Breast epithelium (tissue), 4 donors: ENCODE measurements at regions not wholly inside any gene's neighbourhood (a gene's known extent, or its start where the extent isn't known, plus 50 kb on each side); places are given as distances from the start of the nearest gene placed in this dataset.

Experiments used
- DNase-seq, 2 donors: peaks; one replicate each; pipeline ENCODE4 v3.0.0-alpha.2; 2019; ENCODE audit warnings: low spot score in 2 of 2
- H3K27ac ChIP-seq, 2 donors: fragments of 200-600 bp; sonication (generic) in 1 of 2; one replicate each; pipeline ENCODE4 v1.5.1; 2016 to 2019; ENCODE audit warnings: mild to moderate bottlenecking in 1 of 2
- H3K27me3 ChIP-seq, 2 donors: fragments of 200-600 bp; sonication (generic) in 1 of 2; one replicate each; pipeline versions ENCODE4 v1.5.1 to v1.6.0; 2017 to 2019; ENCODE audit warnings: control low read depth in 1 of 2, mild to moderate bottlenecking in 1 of 2
- H3K36me3 ChIP-seq: fragments of 200-600 bp; one replicate; pipeline ENCODE4 v1.5.1; 2019
- H3K4me1 ChIP-seq, 2 donors: fragments of 200-600 bp; sonication (generic); one replicate each; pipeline ENCODE4 v1.5.1; 2016 to 2019; ENCODE audit warnings: control low read depth in 1 of 2
- H3K4me3 ChIP-seq, 3 donors: fragments of 200-600 bp; sonication (generic); 1 replicate in 2 of 3; 2 replicates in 1 of 3; pipeline ENCODE4 v1.5.1; 2016 to 2019; ENCODE audit warnings: mild to moderate bottlenecking in 3 of 3, moderate library complexity in 2 of 3
- H3K9me3 ChIP-seq, 2 donors: fragments of 200-600 bp; sonication (generic) in 1 of 2; one replicate each; pipeline ENCODE4 v1.5.1; 2016 to 2019; ENCODE audit warnings: control low read depth in 1 of 2
- POLR2A ChIP-seq: fragments of 450-650 bp; IDR thresholded peaks from one replicate; pipeline ENCODE4 v1.6.1; 2016; ENCODE audit warnings: antibody characterized with exemption, mild to moderate bottlenecking, moderate library complexity
- POLR2AphosphoS5 ChIP-seq, 3 donors: sonication (generic); formaldehyde crosslinking; IDR thresholded peaks; one replicate each; pipeline ENCODE4 v1.6.1; 2017; ENCODE audit warnings: antibody characterized with exemption in 3 of 3
- intact Hi-C: fragments of 100-400 bp; cut with DNase I; formaldehyde crosslinking; loops from one replicate; pipeline ENCODE4 v1.15.1; 2023; ENCODE audit warnings: low total_unique reads
- TF ChIP-seq, protein P1 (sequence below), 3 donors: fragments of 450-650 bp; IDR thresholded peaks; one replicate each; pipeline ENCODE4 v1.5.1; 2016 to 2017; ENCODE audit warnings: antibody characterized with exemption in 3 of 3, mild to moderate bottlenecking in 3 of 3, moderate library complexity in 3 of 3

DNA sequence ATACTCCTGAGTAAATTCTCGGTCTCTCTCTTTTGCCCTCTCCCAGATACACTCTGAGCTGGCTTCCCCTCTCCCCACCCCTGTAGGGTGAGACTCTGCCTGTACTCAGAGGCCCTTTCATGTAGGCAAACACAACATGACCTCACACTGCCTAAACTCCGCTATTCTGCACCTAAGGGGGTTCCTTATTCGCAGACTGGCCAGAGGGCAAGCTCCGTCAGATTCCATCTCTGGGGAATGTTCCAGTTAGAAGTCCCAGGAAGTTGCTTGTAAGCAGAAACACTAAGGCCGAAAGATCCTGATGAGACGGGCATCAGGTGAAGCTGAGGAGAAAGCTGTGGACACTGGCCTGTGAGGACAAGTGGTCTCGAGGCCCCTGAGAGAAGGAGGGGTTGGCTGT lies 165.9 kb downstream of the KTN1 start:
- TF ChIP-seq, protein P1, sequence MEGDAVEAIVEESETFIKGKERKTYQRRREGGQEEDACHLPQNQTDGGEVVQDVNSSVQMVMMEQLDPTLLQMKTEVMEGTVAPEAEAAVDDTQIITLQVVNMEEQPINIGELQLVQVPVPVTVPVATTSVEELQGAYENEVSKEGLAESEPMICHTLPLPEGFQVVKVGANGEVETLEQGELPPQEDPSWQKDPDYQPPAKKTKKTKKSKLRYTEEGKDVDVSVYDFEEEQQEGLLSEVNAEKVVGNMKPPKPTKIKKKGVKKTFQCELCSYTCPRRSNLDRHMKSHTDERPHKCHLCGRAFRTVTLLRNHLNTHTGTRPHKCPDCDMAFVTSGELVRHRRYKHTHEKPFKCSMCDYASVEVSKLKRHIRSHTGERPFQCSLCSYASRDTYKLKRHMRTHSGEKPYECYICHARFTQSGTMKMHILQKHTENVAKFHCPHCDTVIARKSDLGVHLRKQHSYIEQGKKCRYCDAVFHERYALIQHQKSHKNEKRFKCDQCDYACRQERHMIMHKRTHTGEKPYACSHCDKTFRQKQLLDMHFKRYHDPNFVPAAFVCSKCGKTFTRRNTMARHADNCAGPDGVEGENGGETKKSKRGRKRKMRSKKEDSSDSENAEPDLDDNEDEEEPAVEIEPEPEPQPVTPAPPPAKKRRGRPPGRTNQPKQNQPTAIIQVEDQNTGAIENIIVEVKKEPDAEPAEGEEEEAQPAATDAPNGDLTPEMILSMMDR (IDR thresholded peaks at IDR 0.05): no peak
- TF ChIP-seq POLR2AphosphoS5 (IDR thresholded peaks at IDR 0.05) (no peak), POLR2A (no peak)
- Histone ChIP-seq H3K27ac (no peak overlapping the region), H3K4me3 (no peak overlapping the region), H3K27me3 (no peaks in the 10 kb centered on the region), H3K4me1 (peaks cover 0 to 3% of the 10 kb centered on the region in 2 donors), H3K36me3 (no peaks in the 10 kb centered on the region), H3K9me3 (no peaks in the 10 kb centered on the region)
- no peak for DNase-seq
- intact Hi-C loops: loop anchor here (5.0 kb wide), 1 partner anchor 239 kb away; no protein-coding TSS in a partner anchor

DNA sequence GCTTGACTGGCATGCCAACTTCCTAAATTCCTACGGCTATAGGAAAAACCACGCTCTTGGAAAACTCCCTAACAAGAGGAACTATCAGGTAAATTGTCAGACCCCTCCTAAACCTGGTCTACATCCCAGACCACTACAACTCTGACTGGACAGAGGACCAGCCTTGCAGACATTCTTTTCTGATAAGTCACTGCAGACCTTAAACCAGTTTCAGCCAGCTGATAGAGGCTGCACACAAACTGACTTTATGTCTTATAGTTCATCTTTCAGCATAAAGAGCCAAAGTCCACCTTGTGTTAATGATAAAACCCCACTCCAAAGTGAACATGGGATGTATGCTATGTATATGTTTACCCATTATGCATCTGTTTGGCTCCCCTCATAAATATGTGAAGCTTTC lies 166.6 kb downstream of the KTN1 start:
- H3K27me3 ChIP-seq: no peaks in the 10 kb centered on the region
- no peak overlapping the region for H3K27ac ChIP-seq
- H3K4me3 ChIP-seq: no peak overlapping the region
- H3K9me3 ChIP-seq: no peaks in the 10 kb centered on the region
- TF ChIP-seq, protein P1 (IDR thresholded peaks at IDR 0.05): no peak
- TF ChIP-seq POLR2AphosphoS5 (IDR thresholded peaks at IDR 0.05) (no peak), POLR2A (no peak)
- no peak for DNase-seq
- H3K36me3 ChIP-seq: no peaks in the 10 kb centered on the region
- H3K4me1 ChIP-seq: no peaks in the 10 kb centered on the region
- intact Hi-C loops: loop anchor here (5.0 kb wide), 1 partner anchor 239 kb away; no protein-coding TSS in a partner anchor

DNA sequence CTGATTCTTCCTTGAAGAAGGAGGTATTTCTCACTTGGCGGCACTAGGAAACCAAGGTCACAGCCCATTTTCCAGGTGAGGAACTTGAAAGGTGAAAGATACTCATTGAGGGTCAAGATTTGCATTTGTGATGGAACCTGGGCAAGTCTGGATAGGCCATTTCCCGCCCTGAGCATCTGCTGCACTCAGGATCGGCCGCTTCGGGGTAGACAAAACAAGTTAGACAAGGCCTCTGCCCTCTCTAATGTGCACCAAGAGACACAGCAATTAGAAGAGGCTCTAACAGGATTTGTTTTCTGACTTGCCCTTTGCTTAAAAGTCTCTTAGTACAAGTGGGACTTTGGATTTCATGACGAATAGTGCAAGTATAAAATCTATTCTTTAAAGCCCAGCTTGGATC lies 167.2 kb downstream of the KTN1 start:
- Histone ChIP-seq H3K36me3 (no peaks in the 10 kb centered on the region), H3K4me1 (no peaks in the 10 kb centered on the region), H3K9me3 (no peaks in the 10 kb centered on the region), H3K27me3 (no peaks in the 10 kb centered on the region), H3K27ac (no peak overlapping the region), H3K4me3 (no peak overlapping the region)
- intact Hi-C loops: loop anchor here (5.0 kb wide), 1 partner anchor 240 kb away; no protein-coding TSS in a partner anchor
- DNase-seq: no peak
- TF ChIP-seq POLR2A (no peak), POLR2AphosphoS5 (IDR thresholded peaks at IDR 0.05) (no peak)
- TF ChIP-seq, protein P1 (IDR thresholded peaks at IDR 0.05): no peak

DNA sequence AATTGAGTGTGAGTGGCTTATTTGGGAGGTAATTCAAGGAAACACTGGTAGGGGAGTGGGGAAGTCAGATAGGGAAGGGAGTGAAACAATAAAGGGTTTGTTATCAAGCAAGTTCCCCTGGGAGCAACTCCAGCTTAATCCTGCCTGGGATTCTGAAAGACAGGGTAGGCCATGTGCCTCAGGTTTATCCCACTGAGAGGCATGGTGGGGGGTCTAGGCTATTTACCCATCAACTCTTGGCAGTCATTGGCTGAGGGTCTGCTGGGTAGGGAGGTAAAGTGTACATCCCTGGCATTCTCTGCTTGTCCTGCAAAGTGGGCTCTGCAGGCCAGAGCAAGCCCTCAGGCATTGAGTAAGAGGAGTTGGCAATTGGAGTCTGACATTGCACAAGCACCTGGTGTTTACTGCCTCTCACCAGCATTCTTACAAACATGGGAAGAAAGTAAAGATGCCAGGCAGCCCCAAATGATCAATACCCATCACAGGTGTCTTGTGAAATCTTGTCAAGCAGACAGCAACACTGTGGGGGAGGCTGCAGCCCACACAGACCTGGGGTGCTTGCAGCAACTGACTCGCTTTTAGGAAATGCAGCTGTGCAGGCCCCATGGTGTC lies 169.3 kb downstream of the KTN1 start:
- no peak overlapping the region for H3K4me3 ChIP-seq
- peak overlapping the region; percentile 23 for H3K27ac ChIP-seq
- no peaks in the 10 kb centered on the region for H3K36me3 ChIP-seq
- TF ChIP-seq, protein P1 (IDR thresholded peaks at IDR 0.05): no peak
- TF ChIP-seq POLR2AphosphoS5 (IDR thresholded peaks at IDR 0.05) (no peak), POLR2A (no peak)
- H3K4me1 ChIP-seq: peaks cover 0 to 4% of the 10 kb centered on the region in 2 donors
- peak in 1 of 2 donors; percentile 21 for DNase-seq
- intact Hi-C loops: loop anchor here (5.0 kb wide), 1 partner anchor 242 kb away; no protein-coding TSS in a partner anchor
- no peaks in the 10 kb centered on the region for H3K9me3 ChIP-seq
- no peaks in the 10 kb centered on the region for H3K27me3 ChIP-seq

DNA sequence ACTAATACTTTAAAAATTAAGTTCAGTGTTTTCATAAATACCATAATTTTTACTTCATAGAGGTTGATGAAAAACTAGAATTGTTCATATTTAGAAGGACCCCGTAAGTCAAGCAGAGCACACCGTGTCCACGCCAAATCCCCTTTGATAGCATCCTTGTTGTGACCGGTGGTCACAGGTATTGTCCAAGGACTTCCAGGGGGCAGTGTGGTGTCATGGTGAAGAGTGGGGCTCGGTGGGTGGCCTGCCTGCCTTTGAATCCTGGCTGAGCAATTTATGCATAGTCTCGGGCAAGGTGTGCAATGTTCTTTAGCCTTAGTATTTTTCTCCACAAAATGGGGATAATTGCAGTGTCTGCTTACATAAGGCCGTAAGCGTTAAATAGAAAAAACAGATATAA lies 169.9 kb downstream of the KTN1 start:
- Histone ChIP-seq H3K9me3 (no peaks in the 10 kb centered on the region), H3K27me3 (no peaks in the 10 kb centered on the region), H3K4me3 (no peak overlapping the region), H3K36me3 (no peaks in the 10 kb centered on the region), H3K27ac (no peak overlapping the region), H3K4me1 (peaks cover 0 to 4% of the 10 kb centered on the region in 2 donors)
- TF ChIP-seq POLR2AphosphoS5 (IDR thresholded peaks at IDR 0.05) (no peak), POLR2A (no peak)
- TF ChIP-seq, protein P1 (IDR thresholded peaks at IDR 0.05): no peak
- no peak for DNase-seq
- intact Hi-C loops: loop anchor here (5.0 kb wide), 1 partner anchor 243 kb away; no protein-coding TSS in a partner anchor
